Lower leg skin (tissue), 4 donors: ENCODE measurements at regions not wholly inside any gene's neighbourhood (a gene's known extent, or its start where the extent isn't known, plus 50 kb on each side); places are given as distances from the start of the nearest gene placed in this dataset.
"Not testable (repeated sequence)": the region's sequence is repeated elsewhere in the genome, so short reads cannot be mapped to it uniquely, and the experiment has no call there.

ENCODE experiments used
- DNase-seq, 2 donors: peaks; one replicate each; pipeline ENCODE4 v3.0.0-alpha.2; 2019; ENCODE audit warnings: low spot score in 2 of 2
- H3K4me3 ChIP-seq: fragments of 200-600 bp; sonication (generic); 2 replicates; pipeline ENCODE4 v1.5.1; 2017; ENCODE audit warnings: mild to moderate bottlenecking, low read depth; ENCODE audit not compliant: poor library complexity, severe bottlenecking
- CTCF ChIP-seq, 3 donors: fragments of 450-650 bp; IDR thresholded peaks; one replicate each; pipeline ENCODE4 v1.5.1; 2016; ENCODE audit warnings: antibody characterized with exemption in 3 of 3, mild to moderate bottlenecking in 3 of 3, moderate library complexity in 2 of 3
- POLR2A ChIP-seq, 2 donors: fragments of 450-650 bp; IDR thresholded peaks; one replicate each; pipeline ENCODE4 v1.6.1; 2016 to 2017; ENCODE audit warnings: antibody characterized with exemption in 2 of 2, mild to moderate bottlenecking in 1 of 2, moderate library complexity in 1 of 2
- WGBS, 2 donors: methylation state at CpG; one replicate each; pipeline ENCODE4 v1.1.5; 2018; 5-methylcytosine and 5-hydroxymethylcytosine counted together
- intact Hi-C: fragments of 100-400 bp; cut with DNase I; formaldehyde crosslinking; loops from one replicate; pipeline ENCODE4 v1.15.0; 2023; ENCODE audit warnings: low total_unique reads

DNA sequence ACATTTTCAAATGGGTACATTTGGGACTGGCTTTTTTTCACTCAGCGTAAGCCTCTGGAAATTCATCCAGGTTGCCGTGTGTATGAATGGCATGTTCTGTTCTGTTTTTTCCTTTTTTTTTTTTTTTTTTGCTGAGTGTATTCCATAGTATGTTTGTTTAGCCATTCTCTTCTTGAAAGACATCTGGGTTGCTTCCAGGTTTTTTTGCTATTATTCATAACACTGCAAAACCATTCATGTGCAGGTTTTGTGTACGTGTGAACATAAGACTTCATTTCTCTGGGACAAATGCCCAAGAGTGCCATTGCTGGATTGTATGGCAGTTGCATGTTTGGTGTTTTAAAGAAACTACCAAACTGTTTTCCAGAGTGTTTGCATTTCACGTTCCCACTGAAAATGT is 335.9 kb upstream of the TNRC6C start:
- WGBS, 2 donors: 61 to 74% methylated on average over 4 of the region's 4 CpGs
- H3K4me3 ChIP-seq: no peak overlapping the region
- no peak for DNase-seq
- TF ChIP-seq POLR2A (IDR thresholded peaks at IDR 0.05) (no peak), CTCF (IDR thresholded peaks at IDR 0.05) (no peak)
- intact Hi-C loops: no loop called here

- H3K4me3 ChIP-seq, intact Hi-C loops: not testable (repeated sequence)
- peak in 1 of 2 donors; percentile 37 for DNase-seq
- WGBS, 2 donors: 93 to 94% methylated on average over 10 of the region's 10 CpGs
Measured at GRCh38 chr17:77623321-77623720, 335.2 kb upstream of the TNRC6C start.

- 86 to 90% methylated on average over 2 of the region's 2 CpGs for WGBS, 2 donors
- intact Hi-C loops: no loop called here
- H3K4me3 ChIP-seq: no peak overlapping the region
- DNase-seq: no peak
- TF ChIP-seq POLR2A (IDR thresholded peaks at IDR 0.05): no peak
- TF ChIP-seq CTCF (IDR thresholded peaks at IDR 0.05): no peak
Measured at GRCh38 chr17:77628035-77628434, 330.5 kb upstream of the TNRC6C start.

DNA sequence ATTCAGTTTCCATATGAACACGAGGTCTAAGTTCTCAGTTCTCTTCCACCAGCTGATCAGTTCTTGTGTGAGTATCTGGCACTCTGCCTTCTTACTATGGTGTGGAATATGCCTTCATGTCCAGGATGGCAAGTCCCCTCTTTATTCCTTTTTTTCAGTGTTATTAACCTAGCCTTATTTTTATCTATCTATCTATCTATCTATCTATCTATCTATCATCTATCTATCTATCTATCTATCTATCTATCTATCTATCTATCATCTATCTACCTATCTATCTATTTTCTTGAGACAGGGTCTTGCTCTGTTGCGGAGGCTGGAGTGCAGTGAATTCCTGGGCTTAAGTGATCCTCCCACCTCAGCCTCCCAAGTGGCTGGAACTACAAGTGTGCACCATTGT is 329.2 kb upstream of the TNRC6C start:
- H3K4me3 ChIP-seq, DNase-seq, intact Hi-C loops: not testable (repeated sequence)
- WGBS, 2 donors: 69 to 85% methylated on average over 2 of the region's 2 CpGs

DNA sequence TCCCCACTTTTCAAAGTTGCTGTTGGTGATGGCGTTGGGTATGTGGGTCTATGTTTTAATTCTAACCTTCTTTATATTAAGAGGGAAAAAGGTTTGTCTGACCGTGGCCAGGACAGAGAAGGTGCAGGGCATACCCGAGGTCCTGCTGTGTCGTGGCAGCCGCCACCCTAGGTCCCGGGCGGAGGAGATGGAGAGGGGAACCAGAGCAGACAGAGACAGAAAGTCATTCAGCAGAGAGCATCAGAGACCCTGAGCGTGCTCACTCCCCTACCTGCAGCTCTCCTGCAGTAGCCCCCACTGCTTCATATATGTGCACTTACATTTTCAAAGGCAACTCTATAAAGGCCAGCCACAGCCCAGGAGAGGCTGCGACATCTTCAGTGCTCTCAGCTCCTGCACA is 327.2 kb upstream of the TNRC6C start:
- 96% methylated on average over 9 of the region's 9 CpGs for WGBS, 2 donors
- DNase-seq: peak in 1 of 2 donors; percentile 52
- H3K4me3 ChIP-seq: no peak overlapping the region
- intact Hi-C loops: no loop called here
- TF ChIP-seq CTCF (IDR thresholded peaks at IDR 0.05) (no peak), POLR2A (IDR thresholded peaks at IDR 0.05) (no peak)

DNA sequence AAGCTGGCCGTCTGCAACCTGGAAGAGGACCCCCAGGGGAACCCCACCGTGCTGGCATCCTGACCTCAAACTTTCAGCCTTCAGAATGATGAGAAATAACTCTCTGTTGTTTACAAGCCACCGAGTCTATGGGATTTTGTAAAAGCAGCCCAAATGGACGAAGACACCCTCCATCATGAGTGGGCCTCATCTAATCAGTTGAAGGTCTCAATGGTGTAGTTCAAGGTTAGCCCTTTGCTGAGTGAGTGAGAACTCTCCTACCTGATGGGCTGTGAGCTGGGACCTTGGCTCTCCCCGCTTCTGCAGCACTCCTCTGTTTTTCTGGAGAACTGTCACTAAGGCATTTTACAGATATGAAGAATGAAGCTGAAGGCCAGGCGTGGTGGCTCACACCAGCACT is 325.9 kb upstream of the TNRC6C start:
- no peak overlapping the region for H3K4me3 ChIP-seq
- TF ChIP-seq CTCF (IDR thresholded peaks at IDR 0.05) (no peak), POLR2A (IDR thresholded peaks at IDR 0.05) (no peak)
- DNase-seq: peak in 1 of 2 donors; percentile 48
- WGBS, 2 donors: 83 to 90% methylated on average over 6 of the region's 6 CpGs
- intact Hi-C loops: no loop called here

DNA sequence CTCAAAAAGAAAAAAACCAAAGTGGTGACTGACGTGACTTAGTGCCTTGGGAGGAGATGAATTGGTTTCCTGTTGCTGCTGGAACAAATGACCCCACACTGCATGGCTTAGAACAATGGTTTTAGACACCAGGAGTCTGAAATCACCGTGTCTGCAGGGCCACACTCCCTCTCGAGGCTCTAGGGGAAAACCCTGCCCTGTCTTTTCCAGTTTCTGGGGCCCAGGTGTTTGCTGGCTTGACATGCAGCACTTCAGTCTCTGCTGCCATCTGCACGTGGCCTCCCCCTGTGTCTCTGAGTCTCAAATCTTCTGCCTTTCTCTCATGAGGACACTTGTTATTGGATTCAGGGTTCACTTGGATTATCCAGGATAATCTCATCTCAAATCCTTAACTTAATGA is 323.8 kb upstream of the TNRC6C start:
- H3K4me3 ChIP-seq: no peak overlapping the region
- intact Hi-C loops: no loop called here
- DNase-seq: peak in 1 of 2 donors; percentile 13
- 71% methylated on average over 4 of the region's 4 CpGs for WGBS, 2 donors
- no peak for TF ChIP-seq CTCF (IDR thresholded peaks at IDR 0.05)
- TF ChIP-seq POLR2A (IDR thresholded peaks at IDR 0.05): no peak
